Effector CD8-positive, alpha-beta T cell (primary cell): ENCODE measurements at regions not wholly inside any gene's neighbourhood (a gene's known extent, or its start where the extent isn't known, plus 50 kb on each side); places are given as distances from the start of the nearest gene placed in this dataset.

ENCODE experiments used
- DNase-seq: peaks from one replicate; lab custom pipeline; 2025; lab: John Stamatoyannopoulos, UW

DNA sequence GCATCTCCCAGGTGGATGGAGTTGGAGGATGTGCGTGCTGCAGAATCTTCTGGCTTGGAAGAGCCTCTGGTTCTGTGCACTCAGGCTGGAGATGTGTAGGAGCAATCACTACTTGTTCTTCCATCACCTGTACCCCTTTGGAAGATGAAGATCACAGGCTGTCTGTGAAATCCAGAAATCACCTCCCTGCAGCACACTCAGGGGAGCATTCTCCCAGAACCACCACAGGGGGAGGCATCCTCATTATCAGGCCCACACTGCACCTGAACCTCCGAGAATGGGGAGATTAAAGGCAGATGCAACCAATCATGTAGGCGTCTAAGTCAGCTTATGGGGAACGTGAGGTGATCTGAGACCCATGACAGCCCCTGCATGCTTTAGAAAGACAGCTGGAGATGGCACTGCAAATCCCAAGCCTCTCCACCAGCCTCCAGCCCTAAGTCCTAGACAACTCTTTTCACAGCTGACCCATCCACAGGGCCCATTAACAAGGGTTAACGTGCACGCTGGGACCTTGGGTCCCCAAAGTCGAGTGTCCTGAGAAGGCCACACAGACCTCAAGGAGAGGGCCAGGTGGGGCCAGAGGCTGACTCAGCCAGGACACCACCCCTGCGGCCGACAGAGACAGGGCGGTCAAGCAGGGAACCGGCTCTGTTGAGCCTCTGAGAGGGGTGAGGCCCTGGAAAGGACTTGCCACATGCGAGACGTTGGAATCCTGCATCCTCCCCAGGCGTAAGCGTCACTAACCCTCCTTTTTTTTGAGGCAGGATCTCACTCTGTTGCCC, 314.9 kb downstream of the EIPR1 start:
- no peak for DNase-seq

DNA sequence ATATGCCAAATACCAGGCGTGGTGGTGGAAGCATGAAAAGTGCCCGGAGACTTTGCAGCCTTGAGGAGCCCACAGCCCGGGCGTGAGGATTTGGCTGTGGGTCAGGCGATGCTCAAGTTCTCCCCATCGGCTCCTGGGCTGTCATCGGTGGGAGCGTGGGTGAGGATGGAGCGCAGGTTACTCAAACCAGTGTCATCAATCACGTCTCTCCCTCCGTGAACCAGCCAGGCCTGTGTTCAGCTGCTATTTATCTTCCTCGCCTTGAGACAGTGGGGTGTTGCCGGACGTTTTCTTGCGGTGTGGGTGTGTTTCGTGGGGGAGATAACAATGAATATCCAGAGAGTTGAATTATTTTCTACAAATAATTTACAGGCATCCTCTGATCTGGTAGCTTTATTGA, 317.6 kb downstream of the EIPR1 start:
- no peak for DNase-seq

DNA sequence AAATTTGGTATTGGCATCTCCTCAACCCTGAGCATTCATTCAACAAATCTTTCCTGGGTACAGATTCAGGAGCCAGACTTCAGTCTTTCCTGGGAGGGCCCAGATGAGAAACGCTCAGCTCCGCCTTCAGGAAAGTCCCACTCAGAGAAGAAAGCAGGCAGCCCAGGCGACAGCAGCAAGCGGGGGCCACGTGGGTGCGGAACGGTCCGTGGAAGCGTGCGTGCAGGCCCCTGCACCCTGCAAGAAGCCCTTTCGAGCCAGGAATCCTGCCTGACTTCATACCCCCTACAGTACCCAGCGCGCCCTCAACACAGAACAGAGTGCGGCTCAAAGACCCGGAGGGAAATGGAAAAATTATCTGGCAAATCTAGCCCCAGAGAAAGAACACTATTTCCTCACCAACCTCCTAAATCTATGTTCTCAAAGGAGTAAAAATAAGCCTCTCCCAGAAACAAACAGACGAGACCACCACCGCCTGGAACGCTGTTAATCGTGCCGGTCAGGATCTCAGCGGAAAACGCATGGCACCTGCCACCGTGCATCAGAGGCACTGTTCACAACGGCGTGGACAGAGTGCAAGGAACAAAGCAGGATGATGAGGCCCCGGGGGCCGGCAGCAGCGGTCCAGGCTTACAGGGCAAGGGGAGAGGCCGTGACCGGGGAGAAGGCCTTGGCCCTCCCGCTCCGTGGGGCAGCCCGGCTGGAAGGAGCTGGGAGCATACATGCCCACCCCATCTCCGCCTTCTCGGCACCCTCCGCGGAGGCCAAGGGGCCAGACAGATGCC, 318.3 kb downstream of the EIPR1 start:
- DNase-seq, result no peak

DNA sequence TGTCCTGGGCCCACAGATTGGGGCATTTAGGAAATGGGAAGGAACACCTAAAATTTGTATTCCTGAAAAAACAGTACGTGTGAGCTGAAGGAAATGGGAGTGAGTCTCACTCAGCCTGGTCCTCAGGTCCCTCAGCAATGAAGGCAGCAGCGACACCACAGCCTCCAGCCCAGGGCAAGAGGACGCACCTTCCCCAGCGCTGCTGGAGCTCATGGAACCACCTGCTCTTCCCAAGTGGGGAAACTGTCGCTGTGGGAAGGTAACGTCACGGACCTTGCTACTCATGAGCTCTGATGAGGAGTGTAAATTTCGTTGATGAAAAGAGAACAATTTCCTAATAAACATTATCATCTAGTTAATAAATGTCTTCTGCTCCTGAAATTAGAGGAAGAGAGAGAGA, 323.6 kb downstream of the EIPR1 start:
- no peak for DNase-seq

DNA sequence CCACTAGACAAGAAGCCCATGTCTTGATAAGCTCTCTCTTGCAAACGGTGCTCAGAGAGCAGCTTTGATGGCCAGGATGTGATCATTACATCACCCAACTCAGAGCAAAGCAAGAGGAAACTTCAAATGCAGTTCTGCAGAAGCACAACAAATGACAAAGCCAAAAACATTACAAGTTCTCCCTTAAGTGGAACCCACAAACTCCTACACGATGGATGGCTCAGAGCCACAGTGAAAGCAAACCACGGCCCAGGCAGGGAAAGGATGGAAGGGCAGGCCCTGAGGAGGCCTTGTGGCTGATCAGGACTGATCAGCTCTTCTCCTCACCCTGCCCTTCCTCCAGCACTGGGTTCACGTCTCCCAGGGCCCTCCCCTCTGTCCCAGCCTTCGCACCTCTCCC, 326.4 kb downstream of the EIPR1 start:
- DNase-seq, result no peak

DNA sequence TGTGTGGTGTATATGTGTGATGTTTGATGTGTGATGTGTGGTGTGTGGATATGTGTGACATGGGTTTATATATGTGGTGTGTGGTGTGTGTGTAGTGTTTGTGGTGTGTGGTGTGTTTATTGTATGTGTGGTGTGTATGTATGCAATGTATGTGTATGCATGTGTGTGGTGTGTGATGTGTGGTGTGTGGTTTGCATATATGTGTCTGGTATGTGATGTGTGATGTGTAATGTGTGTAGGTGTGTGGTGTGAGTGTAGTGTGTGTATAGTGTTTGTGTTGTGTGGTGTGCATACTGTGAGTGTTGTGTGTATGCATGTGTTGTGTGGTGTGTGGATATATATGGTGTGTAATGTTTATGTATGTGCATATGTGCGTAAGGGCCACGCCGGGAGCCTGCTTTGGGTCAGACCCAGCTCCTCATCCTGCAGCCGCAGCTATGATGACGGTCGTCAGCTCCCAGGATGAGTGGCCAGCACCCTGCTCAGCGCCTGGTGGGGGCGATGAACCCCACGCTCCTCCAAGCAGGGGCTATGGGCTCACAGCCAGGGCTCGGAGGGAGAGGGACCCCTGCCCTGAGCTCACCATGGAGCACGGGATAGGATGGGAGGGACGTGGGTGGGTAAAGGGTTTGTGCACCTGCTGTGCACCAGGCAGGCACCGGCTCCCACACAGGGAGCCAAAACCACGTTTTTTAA, 331.3 kb downstream of the EIPR1 start:
- DNase-seq, result no peak

DNA sequence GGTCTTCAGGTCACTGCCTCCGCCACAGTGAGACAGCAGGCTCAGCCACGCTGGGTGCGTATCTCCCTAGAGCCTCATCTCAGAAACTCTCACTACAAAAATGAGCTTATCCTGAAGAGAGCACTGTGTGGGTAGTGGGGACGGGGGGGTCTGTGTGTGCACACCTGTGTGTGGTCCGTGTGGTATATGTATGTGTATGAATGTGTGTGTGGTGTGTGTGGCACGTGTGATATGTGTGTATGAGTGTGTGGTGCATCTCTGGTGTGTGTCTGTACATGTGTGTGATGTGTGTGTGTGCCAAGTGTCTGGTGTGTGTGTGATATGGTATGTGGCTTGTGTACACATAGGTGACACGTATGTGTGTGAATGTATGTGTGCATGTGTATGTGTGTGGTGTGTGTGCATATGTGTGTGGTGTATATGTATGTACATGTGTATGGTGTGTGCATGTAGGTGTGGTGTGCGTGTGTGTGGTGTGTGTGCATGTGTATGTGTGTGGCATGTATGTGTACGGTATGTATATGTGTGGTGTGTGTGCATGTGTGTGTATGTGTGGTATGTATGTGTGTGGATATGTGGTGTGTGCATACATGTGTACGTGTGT, 332.2 kb downstream of the EIPR1 start:
- DNase-seq, result no peak

DNA sequence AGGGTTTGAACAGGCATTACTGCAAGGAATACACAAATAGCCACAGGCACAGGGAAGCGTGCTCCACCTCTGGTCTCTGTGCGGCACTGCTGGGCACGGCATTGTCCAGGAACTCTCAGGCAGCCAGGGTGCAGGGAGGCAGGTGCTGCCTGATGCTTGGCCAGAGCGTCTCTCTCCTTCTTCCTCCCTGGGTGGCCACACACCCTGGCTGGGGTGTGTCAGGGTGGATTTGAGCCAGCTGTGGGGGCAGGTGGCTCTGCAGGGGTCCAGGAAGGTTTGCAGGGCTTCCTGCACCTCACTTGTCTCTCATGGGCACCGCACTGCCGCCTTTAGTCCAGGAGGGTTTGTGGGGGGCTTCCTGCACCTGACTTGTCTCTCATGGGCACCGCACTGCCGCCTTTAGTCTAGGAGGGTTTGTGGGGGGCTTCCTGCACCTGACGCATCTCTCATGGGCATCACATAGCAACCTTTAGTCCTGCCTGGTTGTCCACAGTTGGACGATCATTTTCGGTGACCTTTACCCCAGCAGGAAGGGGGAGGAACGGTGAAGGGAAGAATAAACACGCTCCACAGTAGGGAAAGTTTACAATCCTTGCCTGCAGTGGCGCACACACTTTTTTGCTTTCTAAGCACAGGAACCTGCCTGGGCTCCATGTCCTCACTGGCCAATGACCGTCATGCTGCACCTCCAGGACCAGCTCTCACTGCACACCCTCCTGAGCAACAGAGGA, 332.9 kb downstream of the EIPR1 start:
- no peak for DNase-seq

DNA sequence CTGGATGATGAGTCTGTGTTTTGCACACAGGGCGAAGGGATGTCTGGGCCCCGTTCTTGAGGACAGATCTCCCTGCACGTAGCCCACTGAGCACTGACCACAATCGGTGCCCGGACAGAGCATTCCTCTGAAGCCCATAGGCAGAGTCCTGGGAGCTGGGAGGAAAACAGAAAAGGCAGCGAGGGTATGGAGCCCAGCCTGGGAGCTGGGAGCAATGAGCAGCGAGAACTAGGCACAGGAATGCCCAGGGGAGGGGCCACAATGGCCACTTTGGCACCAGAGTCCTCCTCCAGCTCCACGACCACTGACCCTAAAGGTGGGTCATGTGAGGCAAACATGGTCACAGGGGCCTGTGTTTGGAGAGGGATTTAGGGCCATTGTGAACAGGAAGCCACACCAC, 333.9 kb downstream of the EIPR1 start:
- DNase-seq, result no peak

DNA sequence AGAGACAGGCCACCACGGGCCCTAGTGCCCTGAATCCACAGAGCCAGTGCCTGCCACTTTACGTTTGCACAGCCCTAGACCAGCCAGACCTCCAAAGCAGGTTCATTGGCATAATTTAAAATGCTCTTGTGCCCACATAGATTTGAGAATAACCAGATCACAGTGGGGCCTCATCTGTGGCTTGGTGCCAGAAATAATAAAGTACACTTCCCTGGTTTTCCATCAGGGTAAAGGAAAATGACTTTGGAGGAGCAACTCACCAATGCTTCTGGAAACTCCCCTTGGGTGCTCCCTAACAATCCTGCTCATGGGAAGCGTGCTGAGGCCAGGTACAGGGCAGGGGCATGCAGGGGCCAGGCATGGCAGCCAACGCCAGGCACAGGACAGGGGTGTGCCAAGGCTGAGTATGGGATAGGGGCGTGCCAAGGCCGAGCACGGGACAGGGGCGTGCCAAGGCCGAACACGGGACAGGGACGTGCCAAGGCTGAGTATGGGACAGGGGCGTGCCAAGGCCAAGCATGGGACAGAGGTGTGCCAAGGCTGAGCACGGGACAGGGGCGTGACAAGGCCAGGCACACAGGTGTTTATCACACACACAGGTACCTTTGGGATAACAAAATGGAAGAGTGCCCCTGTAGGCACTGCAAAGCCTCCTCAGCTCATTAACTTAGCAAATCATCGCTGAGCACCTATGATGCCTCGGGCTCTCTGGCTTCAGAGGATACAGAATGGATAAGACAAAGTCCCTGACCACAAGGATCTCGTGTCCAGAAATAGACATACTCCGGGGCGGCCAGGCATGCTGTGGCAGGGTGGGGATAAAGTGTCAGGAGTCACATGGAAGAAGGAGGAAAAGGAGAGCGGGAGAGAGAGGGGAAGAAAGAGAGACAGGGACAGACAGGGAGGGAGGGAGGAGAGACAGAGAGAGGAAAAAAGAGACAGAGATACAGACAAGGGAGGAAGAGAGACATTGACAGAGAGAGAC, 334.7 kb downstream of the EIPR1 start:
- no peak for DNase-seq

DNA sequence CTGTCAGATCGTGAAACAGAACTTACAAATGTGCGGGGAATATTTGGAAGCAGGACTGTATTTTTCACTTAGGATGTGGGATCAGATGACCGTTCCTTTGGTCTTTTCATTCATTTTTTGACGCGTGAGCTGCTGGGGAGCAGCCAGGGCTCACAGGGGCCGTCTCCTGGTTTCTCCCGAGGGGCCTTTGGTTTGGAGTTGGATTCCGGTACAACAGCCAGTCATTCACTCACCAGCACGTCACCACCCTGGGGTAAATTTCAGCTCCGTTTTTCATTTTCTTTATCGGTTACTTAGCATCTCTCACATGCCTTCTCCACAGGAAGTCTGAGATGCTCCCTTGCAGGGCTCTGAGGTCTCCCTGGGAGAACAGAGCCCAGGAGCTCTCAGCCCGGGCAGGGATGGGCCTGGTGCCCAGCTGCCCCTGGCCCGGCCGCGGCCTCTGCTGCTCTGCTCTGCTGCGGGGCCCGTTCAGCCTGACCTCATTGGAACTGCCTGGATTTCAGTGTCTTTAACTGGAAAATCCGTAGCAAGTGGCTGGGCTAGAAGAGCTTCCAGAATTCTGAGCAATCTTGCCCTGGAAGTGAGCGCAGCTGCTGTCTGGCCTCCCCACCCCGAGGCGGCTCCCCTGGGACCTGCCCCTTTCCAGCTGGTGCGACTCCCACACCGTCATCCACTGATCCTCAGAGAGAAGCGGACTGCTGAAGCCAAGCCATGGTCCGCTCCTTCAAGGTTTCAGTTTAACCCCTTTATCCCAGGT, 335.6 kb downstream of the EIPR1 start:
- DNase-seq, result no peak

DNA sequence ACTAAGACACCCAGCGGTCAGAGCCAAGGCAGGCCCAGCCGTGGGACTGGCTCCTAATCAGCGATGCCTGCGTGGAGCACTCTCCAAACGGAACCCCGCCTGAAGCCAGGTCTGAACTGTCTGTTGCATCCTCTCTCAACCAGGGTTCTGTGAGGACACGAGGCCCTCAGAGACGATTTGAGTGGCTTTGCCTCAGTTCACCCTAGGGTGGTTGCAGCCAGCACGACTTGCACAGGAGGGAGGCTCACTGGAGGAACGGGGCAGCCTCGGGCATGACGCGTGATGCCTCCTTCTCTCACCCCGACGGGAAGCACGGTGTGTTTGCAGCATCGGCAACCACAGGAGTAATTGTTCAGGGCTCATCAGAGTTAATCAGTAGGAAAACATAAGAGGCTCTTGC, 336.4 kb downstream of the EIPR1 start:
- no peak for DNase-seq

DNA sequence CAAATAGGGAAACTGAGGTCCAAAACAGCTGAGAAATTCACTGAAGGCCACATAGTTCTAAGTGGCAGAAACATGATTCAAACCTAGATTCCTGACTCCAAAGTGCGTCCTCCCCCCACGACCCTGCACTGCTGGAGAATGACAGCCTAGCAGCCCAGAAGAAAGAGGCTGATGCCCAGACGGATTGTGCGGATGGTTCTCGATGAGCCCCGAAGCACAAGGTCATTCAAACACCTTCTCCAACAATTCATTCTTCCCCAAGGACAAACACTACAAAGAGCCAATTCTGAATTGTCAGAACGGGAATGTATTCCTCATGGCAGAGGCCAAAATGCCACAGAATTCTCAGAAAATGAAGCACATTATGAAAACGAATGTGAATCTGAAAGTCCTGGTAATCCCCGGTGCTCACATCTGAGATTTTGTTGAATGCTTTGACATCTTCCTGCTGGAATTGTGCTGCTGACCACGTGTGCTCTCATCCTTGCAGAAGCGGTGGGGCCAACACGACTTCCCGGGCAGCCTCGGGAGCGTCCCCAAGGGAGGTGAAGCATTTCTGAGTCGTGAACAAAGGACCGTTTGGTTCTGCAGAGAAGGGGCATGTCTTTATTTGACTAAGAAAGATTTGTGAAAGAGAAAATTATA, 337.0 kb downstream of the EIPR1 start:
- DNase-seq, result no peak

DNA sequence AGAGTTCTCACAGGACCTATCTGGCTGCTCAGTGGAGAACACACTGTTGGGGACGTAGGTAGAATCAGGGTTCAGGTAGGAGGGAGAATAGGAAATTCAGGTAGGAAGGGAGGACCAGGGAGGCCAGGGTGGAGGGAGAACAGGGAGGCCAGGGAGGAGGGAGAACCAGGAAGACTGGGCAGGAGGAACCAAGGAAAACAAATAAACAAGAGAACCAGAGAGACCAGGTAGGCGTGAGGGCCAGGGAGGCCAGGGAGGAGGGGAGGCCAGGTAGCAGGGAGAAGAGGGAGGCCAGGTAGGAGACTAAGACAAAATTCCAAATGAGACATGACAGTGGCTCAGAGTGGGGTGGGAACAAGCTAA, 337.6 kb downstream of the EIPR1 start:
- no peak for DNase-seq

DNA sequence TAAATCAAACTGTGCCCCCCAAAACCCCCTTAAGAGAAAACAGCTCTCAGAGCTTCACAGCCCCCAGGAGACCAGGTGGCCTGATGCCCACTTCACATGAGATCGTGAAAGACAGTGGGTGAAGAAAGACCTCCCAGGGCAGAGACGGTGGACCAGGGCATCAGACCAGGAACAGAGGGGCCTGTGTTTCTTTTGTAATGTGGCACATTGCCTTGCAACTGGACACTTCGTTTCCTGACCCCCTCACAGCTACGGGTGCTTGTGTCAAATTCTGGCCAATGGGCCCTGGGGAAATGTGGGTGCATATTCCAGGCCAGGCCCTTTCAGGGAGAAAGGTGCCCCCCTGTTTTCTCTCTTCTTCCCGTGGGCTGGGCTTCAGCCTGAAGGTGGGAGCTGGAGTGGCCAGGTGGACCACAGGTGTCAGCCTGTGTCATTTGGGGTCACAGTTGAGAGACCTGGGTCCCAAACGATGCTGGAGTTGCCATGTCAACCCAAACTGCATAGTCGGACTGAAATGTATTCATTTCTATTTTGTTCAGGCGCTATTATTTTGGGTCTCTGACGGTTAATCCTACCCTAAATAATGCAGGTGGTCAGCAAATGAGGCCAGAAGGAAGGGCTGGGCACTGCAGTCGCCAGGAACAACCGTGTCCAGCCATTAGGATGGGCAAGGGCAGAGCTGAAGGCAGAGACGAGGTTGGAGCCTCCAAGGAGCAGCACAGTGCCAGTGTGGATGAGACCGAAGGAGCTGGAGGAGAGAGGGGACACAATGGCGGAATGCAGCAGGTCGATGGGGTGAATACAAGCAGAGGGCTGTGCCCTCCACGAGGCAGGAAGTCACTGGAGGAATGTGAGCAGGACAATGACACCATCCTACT, 338.2 kb downstream of the EIPR1 start:
- DNase-seq, result no peak

DNA sequence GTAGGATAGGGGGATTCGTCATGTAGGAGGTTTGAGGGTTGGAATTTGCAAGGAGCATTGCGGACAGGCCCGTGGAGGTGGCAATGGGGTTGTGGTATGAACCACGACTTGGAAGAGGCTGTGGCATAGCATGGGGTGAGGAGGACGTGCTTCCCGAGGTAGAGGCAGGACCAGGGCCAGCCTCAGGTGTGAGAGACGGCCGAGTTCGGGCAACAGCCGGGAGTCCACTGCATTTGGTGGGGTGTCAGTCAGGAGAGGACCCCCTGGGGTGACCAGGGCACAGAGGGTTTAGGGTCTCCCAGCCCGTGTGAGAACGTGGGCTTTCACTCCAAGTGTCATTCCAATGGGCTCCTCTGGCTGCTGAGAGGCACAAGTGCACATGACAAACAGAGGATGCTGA, 339.0 kb downstream of the EIPR1 start:
- DNase-seq, result no peak

DNA sequence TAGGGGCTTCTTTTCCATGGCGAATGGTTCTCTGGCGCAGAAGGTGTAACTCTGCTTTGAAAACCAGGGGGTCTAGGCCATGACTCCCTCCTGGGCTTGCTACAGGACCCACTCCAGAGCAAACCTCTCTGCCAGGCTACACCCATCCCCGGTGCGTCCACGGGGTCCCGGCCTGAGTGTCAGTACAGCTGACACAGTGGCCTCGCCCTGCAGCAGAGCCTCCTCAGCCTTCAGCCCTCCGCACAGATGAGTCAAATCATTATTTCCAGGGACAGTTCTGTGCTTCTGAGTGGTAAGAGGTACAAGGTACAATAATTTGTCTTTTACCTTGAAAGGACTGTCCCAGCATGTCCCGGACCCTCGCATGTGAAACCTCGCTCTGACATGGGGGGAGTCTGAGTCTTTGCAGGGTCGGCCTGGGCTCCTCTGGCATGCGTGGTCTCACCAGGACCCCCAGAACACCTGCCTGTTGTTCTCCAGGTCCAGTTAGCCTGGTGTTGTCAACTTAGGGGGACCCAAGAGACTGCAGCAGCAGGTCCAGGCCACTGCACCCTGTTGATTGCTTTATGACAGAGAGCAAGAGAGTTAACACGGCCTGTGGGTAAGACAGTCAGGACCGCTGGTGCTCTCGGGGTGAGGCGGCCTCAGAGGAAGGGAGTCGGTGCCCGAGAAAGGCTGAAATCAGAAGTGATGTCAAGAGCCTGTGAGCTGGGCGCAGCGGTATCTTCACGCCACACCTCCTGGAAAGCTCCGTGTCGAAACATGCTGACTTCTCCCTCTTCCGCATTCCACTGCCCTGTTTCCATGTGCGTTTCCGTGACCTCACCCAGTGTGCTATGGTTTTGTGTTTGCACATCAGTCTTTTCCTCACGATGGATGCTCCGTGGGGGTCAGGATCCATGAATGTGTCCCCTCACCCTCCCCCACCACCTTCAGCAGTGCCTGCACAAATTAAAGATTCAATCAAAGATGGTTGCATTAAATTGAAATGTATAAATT, 340.1 kb downstream of the EIPR1 start:
- DNase-seq, result no peak
